IMR-90 (cell line): ENCODE measurements at regions not wholly inside any gene's neighbourhood (a gene's known extent, or its start where the extent isn't known, plus 50 kb on each side); places are given as distances from the start of the nearest gene placed in this dataset.

Experiments used
- BHLHE40 ChIP-seq: fragments of 150-350 bp; IDR thresholded peaks from 2 replicates; pipeline ENCODE4 v1.6.1; 2016; ENCODE audit warnings: mild to moderate bottlenecking, low read depth, low read length
- CEBPB ChIP-seq: IDR thresholded peaks from 2 replicates; pipeline ENCODE4 v1.6.1; 2012; ENCODE audit warnings: low read depth, low read length, improper control_type of control experiment
- CTCF ChIP-seq: conservative IDR thresholded peaks from 2 replicates; pipeline ENCODE4 v1.5.1; 2012; ENCODE audit warnings: mild to moderate bottlenecking, low read depth, low read length, improper control_type of control experiment
- MAFK ChIP-seq: IDR thresholded peaks from 2 replicates; pipeline ENCODE4 v1.6.1; 2012; ENCODE audit warnings: low read depth, low read length, improper control_type of control experiment
- NFE2L2 ChIP-seq: fragments of 150-350 bp; IDR thresholded peaks from 2 replicates; pipeline ENCODE4 v1.6.1; 2016; ENCODE audit warnings: low read depth, mild to moderate bottlenecking, low read length
- POLR2A ChIP-seq: IDR thresholded peaks from 2 replicates; pipeline ENCODE4 v1.6.1; 2012; ENCODE audit warnings: mild to moderate bottlenecking, low read depth, low read length
- RAD21 ChIP-seq: IDR thresholded peaks from 2 replicates; pipeline ENCODE4 v1.6.1; 2012; ENCODE audit warnings: low read length, improper control_type of control experiment
- RCOR1 ChIP-seq: IDR thresholded peaks from 2 replicates; pipeline ENCODE4 v1.6.1; 2012; ENCODE audit warnings: mild to moderate bottlenecking, low read length, improper control_type of control experiment; ENCODE audit not compliant: insufficient replicate concordance
- RFX5 ChIP-seq: IDR thresholded peaks from 2 replicates; pipeline ENCODE4 v1.8.0; 2012; ENCODE audit warnings: low read depth, mild to moderate bottlenecking, low read length, moderate library complexity
- SMC3 ChIP-seq: fragments of 150-350 bp; IDR thresholded peaks from 2 replicates; pipeline ENCODE4 v1.6.1; 2016; ENCODE audit warnings: low read depth, mild to moderate bottlenecking, antibody characterized with exemption, low read length, moderate library complexity
- USF2 ChIP-seq: fragments of 150-350 bp; IDR thresholded peaks from 2 replicates; pipeline ENCODE4 v1.6.1; 2017; ENCODE audit warnings: mild to moderate bottlenecking, antibody characterized with exemption, low read length, low read depth

GRCh38 chr3:158911586-158911985 is 109.7 kb downstream of the MFSD1 start:
- TF ChIP-seq CTCF (no peak), POLR2A (no peak), RAD21 (no peak), NFE2L2 (no peak), SMC3 (no peak), RFX5 (no peak), MAFK (no peak), USF2 (no peak), CEBPB (no peak), RCOR1 (no peak), BHLHE40 (no peak)
